ENCODE measurements at regions not wholly inside any gene's neighbourhood (a gene's known extent, or its start where the extent isn't known, plus 50 kb on each side); places are given as distances from the start of the nearest gene placed in this dataset.
A peak's percentile ranks its signal among the peaks of the same experiment; 100 is the strongest.

DNA sequence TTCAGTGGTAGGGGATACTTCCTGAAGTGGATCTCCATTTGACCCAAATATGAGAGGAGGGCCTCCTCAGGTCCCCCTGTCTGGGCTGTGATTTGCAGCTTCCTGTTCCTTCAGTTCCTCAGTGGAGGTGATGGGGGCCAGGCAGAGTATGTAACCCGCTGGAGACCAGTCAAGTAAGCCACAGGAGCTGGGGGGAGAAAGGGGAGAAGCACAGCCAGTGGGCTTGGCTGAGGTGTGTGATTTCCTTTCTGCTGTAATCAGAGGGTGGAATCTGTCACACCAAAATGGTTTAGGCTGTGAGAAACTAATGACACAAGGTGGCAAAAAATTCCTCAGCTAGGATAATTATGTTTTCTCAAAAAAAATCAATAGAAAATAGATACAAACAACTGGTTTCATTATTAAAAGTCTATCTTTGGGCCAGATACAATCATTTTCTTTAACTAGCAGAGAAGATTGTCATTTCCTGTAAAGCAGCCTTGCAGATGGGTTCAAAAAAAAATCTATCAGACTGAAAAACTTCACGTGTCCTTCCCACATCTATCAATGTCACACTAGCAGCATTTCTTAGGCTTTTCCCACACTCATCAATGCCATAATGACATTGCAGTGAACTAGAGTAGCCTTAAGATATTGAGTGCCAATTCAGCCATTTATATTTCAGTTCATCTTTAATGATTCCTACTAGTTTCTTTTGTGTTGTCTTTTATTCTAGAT lies 1660.3 kb downstream of the EFNB2 start:
- no peak for DNase-seq

DNA sequence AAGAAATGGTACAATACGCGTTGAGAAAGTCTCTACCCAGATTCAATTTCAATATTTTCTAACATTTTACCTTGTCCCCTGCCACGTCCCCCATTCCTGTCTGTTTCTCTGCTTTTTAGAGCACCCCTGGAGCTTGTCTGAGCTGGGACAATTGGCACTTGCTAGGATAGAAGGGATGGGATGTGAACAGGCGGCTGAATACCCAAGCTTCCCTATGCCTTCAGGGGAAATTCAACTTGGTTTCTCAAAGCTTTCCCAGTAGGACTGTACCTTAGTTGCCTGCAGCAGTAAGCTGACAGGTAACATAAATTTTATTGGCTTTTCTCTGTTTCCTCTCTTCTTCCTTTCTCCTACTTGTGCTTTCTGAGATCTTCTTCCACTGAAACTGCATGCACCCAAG lies 1663.3 kb downstream of the EFNB2 start:
- DNase-seq: no peak

DNA sequence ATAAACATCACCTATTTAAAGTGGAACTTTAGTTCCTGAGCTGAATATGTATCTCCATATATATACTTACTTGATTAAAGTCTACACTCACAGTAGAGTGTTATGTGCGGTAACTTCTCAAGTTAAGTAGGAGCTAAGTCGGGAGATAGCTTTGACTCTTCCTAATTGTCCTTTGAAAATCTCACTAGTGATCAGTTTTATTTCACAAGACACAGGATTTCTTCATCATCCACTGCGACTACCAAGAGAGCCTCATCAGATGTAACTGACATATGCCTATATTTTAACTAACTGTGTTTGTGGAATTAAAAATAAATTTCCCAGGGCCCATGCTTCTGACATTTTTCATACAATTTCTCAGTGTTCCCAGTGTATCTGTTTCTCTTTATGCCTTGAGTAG lies 1664.0 kb downstream of the EFNB2 start:
- no peak for DNase-seq

DNA sequence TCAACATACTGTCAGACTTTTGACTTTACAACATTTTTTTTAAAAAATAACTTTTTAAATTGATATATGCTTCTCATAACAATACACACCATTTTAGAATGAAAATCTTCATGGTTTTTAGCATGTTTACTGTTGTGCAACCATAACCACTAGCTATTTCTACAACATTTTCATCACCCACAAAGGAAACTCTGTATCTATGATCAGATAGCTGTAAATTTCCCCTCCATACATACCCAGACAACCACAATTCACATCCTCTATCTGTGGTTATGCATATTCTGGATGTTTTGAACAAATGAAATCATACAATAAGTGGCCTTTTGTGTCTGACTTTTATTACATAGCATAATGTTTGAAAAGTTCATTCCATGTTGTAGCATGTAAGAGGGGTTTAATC lies 1666.0 kb downstream of the EFNB2 start:
- DNase-seq: peak; percentile 64

DNA sequence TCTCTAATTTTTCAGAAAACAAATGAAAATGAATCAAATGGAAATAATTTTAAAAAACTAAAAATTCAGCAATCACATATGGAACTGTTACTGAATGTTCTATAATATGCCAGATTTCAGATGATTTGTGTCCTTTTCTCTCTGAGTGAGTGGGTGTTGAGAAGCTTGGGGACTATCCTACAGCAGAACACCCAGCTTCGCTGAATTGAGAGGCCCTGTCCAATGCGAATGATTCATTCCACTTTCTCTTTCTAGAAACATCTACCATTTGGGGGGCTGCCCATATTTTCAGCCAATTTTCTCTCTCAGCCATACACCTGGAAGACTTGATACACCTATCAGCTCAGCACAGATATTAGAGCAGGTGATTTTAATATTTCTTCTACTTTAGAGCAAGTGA lies 1666.7 kb downstream of the EFNB2 start:
- no peak for DNase-seq

DNA sequence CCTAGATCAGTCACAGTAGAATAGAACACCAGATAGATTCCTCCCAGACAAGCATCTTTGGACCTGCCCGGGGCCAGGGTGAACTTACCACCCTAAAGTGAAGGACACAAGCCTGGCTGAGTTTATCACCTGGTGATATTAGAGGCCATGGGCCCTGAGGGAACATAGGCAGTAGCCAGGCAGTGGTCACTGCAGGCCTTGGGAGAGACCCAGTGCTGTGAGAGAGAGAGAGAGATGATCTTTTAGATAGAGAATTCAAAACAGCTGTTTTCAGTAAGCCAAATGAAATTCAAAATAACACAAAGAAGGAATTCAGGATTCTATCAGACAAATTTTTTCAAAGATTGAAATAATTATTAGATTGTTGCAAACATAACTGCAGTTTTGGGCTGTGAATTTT lies 1679.9 kb downstream of the EFNB2 start:
- no peak for DNase-seq

DNA sequence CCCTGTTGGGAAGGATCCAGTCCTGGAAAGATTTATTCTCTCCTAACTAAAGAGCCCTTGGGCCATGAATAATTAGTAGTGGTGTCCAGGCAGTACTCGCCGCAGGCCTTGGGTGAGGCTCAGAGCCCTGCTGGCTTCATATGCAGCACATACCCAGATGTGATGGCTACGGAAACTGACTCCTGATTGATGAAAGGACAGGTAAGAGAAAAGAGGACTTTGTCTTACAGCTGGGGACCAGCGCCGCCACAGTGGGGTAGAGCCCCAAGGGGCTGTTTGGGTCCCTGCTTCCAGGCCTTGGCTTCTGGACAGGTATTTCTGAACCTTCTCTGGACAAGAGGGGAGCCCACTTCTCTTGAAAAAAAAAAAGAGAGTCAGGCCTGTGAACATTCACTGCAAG lies 1680.8 kb downstream of the EFNB2 start:
- no peak for DNase-seq

DNA sequence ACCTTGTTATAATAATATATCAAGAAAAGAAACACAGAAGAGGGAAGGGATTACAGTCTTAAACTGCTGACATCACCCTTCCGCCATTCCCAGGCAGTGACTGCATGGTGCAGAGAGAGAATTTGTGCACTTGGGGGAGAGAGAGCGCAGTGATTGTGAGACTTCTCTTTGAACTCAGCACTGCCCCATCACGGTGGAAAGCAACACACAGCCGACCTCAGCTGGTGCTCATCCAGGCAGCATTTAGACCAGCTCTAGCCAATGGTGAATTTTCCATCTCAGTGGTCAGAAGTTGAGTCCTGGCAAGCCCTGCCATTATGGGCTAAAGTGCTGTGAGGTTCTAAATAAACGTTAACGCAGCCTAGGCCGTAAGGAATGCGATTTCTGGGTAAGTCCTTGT lies 1681.5 kb downstream of the EFNB2 start:
- DNase-seq: no peak

DNA sequence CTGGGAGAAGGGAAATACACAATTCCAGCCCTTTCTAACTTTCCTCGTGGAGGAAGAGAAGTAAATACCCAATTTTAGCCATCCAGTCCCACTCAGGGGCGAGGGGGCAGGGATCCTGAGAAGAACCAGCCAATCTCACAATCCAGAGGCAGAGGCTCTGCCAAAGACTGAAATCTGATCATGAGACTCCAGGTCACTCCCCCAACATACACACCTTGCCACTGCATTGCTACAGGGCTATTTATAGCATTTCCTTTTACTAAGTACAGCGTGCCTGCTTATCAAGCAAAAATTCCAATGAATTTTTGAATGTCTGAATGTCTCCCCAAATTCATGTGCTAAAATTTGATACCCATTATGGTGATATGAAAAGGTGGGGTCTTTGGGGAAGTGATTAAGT lies 1687.5 kb downstream of the EFNB2 start:
- no peak for DNase-seq

DNA sequence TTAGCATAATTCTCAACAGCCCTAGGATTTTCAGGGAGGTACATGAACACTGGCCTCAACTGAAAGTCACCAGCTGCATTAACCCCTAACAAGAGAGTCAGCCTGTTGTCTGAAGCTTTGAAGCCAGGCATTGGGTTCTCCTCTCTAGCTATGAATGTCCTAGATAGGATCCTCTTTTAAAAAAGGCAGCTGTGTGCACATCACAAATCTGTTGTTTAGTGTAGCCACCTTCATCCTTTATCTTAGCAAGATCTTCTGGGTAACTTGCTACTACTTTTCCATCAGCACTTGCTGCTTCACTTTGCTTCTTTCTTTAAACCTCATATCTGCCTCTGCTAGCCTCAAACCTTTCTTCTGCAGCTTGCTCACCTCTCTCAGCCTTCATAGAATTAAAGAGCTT lies 1692.1 kb downstream of the EFNB2 start:
- DNase-seq: no peak

DNA sequence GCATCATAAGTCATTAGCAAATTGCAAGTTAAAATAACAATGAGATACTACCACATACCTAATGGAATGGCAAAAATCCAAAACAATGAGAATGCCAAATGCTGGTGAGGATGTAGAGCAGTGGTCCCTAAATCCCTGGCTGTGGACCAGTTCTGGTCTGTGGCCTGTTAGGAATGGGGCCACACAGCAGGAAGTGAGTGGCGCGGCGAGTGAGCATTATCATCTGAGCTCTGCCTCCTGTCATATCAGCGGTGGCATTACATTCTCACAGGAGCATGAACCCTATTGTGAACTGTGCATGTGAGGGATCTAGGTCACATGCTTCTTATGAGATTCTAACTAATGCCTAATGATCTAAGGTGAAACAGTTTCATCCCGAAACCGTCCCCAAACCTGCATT lies 1694.4 kb downstream of the EFNB2 start:
- DNase-seq: no peak

DNA sequence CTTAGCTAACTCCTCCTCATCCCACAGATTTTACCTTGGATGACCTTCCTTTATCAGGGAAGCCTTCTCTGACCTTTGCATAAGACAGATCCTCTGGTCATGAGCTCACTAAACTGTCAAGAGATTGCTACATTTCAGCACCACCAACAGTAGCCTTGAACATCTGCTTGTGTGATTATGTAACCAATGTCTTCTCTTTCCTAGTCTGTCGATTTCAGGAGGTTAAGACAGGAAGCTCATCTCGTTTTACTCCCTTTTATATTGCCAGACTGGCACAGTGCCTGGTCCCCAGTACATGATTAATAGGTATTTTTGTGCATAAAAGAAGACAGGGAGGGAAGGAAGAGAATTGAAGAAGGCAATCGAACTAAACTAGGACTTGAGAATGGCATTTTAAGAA lies 1697.7 kb downstream of the EFNB2 start:
- peak; percentile 19 for DNase-seq

DNA sequence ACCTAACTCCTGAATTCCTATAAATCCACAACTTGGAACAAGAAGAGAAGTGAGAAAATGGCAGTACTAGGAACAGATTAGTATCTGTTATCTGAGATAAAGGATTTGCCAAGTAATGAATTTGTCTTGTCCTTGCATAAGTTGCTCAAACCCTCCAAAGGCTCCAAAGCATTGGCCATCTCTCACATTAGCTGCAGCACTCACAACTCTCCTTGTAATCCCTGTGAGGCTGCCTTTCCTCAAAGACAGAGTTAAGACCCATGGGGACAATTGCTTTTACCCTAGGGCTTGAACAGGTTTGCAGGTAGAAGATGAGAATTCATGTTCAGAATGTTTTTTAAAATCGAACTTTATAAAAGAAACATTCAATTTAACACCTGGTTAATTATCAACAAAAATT lies 1702.2 kb downstream of the EFNB2 start:
- no peak for DNase-seq

DNA sequence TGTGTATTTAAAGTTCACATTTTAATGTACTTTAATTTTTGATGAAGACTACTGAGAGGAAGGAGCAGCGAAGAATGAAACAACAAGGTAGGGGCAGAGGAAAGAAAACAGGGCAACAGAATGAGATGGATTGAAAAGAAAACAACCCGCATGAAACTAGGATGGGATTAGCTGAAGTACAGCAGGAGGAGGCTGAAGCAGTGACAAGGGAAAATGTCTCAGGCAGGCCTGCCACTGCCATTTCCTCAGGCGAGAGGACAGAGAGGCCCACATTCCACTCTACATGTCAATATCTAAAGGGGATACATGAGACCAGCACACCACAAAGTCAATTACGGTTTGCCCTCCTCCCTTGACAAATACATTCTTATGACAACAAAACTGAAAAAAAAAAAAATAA lies 1703.2 kb downstream of the EFNB2 start:
- DNase-seq: no peak

DNA sequence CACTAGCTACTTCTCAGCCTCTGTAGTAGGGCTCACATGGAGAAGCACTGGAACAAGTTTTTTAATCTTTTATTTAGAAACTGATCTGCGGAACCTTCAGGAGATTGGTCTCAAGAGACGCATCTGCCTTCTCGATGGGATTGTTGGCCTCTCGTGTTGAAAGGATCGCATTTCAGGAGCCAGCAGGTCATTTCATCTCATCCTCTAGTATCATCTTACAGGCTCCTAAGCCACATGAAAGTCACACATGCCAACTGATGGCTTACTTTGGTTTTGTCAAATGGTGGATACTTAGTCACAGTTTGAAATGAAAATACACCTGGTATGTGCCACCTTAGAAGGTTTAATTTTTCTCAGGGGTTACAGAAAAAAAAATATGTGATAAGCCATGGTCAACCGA lies 1703.6 kb downstream of the EFNB2 start:
- DNase-seq: no peak

DNA sequence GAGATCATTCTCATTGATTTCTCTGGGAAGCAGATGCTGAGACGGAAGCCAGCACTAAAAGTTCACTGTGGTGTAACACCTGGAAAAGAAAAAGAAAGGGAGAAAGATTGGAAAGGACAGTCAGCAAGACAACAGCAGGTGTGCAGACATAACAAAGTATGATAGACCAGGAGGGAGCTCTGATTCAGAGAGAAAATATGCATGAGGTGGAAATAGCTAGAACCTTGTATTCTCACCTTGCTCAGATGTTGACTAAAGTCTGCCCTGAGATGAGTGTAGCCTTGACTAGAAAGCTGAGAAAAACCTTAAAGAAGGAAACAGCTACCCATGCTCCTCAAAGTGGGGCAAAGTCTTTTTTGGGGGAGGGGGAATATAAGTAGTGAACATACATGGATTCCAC lies 1711.8 kb downstream of the EFNB2 start:
- no peak for DNase-seq

DNA sequence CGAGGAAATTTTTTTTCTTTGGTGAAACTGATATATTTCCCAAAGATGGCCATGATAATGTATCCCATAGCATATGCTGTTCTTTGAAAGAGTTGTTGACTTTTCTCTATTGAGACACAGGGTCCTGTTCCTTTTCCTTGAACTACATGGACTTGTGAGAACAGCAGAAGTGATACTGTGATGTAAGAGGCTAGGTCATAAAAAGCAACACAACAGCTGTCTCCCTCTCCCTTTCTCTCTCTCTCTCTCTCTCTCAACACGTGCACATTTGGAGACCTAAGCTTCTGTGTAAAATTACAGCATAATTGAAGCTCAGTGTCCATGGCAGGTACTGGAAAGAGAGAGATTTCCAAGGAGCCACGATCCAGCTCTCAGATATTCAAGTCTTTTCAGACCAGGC lies 1712.4 kb downstream of the EFNB2 start:
- no peak for DNase-seq

DNA sequence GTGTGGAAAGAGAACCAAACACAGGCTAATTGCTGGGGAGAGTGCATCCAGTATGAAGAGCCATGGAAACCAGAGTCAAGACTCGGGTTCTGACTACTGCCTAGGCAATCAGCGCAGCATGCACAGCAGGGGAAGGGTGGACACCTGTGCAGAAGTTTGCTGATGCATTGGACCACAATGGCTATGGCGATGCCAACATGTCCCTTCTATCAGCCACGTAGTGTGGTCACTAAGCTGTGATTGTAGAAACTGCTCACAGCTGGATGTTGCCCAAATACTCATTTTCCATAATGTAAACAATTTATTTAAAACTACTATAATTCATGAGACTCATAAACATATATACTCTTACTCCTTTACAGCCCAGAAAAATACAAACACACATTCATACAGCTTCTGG lies 1718.2 kb downstream of the EFNB2 start:
- DNase-seq: no peak

DNA sequence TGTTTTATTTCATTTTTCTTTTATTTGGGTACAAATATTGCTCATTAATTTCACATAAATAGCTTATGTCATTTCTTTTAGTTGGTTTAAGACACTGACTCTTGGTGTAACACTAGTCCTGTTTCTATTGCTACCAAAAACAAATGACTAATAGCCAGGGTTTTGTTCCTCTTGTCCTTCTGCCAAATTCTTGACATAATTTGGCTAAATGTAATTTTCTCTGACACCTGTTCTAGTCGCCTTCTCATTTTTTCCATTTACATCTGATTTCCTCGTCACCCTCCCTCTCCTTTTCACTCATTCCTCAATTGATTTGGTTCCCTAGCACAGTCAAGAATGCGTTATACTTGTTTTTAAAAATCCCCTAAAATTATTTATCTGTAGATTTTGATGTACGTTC lies 1718.7 kb downstream of the EFNB2 start:
- no peak for DNase-seq

DNA sequence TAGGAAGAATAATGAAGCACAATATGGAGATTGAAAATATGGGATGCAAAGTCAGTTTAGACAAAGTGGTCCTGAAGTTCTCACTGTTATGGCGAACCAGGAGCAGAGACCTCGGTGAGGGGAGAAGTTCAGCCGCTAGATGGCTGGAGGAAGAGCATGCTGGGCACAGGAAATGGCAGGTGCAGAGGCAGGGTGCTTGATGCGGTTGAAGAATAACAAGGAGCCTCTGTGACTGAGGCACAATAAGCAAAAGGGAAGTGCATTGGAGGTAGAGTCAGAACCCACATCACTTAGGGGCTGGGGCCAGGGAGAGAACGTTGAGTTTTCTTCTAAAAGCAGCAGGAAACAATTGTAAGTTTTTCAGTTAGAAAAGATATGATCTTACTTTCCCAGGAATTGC lies 1725.2 kb downstream of the EFNB2 start:
- no peak for DNase-seq

DNA sequence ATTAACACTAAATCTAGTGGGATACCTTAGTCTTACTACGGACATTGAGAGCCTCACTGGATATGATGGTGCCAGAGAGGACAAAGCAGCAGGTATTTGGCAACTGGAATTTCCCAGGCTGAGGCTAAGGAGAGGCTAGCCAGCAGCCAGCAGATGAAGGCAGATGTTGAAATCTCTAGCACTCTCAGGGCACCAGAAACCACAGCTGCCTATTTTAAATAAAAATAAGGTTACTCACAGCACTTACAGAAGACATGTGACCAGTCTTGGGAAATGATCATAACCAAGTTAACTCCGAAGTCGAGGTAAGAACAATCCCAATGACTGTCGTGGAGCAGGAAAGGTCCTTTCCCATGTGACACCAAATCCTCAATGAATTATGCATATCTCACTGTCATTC lies 1726.0 kb downstream of the EFNB2 start:
- peak; percentile 64 for DNase-seq

DNA sequence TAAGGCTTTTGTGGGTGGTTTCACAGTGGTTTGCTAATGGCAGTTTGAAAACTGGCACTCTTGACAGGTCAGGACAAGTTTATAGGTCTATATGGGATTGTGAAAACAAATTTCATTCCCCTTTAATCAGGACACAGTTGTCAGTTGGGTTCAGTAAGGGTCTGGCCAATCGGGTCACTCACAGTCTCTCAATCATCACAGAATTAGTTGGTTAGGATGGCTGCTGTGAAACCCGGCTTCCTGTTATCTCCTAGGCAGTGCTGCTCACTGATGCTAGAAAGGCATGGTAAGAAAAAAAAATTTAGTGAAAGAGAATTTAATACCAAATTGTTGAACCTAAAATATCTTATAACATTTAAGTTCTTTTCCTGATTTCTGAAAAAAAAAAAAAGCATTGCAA lies 1730.1 kb downstream of the EFNB2 start:
- DNase-seq: no peak

DNA sequence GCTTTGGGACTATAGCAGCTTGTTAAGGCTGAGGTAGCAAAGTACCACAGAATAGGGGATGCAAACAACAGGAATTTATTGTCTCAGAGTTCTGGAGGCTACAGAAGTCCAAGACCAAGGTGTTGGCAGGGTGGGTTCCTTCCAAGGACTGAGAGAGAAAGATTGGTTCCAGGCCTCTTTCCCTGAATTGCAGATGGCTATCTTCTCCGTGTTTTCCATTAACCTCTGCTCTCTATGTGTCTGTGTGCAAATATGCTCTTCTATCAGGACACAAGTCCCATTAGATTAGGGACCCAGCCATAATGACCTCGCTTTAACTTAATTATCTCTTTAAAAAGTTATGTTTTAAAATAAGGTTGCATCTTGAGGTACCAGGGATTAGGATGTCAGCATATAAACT lies 1732.9 kb upstream of the SLC10A2 start:
- no peak for DNase-seq

DNA sequence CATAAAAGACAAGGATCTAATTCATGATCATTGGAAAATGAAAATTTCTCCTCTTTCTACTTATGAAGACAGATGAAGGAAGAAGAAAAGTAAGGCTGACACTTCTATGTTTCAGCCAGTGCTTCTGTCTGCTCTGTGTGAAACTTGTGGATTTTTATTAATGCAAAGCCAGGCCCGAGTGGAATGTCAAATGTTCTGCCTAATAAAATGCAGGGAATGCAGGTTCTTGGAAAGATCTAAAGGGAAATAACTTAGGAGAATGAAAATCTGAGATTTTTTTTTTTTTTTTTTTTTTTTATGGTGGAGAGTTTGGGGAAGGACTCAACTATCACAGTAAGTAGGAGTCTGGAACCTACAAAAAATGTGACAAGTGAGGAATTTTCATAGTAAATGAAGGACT lies 1732.3 kb upstream of the SLC10A2 start:
- no peak for DNase-seq

DNA sequence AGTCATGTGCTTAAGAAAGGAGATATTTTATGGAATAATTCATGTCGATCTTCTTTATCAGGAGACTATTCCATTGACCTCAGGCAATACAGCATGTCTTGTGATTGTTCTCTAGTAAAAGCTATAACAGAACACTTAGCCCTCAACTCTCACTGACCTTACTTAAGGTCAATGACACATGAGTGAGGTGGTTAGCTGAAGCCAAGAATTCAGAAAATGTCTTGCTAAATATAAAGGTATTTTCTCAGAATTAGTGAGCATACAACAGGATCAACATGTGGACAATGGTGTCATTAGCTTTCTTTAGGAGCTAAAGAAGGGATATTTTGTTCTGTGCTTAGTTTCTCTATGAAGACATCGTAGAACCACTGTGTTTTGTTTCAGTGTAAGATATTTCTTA lies 1730.4 kb upstream of the SLC10A2 start:
- DNase-seq: no peak

DNA sequence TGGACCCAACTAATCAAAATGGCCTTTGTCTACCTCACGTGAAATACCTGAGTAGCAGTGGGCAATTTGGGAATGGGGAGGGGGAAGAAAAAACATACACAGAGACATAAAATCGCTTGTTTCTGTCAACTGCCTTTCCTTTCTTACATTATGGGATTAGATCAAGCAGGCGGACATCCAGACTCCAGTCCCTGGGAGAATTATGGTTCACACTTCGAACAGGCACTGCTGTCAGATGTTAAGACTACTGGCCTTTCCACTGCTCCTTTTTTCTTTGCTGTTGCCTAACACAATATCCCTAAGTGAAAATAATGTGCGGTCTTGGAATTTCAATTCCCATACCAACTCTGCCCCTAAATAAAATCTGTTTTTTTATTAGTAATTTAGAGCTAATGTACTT lies 1719.7 kb upstream of the SLC10A2 start:
- DNase-seq: no peak
